ENCODE measurements at regions not wholly inside any gene's neighbourhood (a gene's known extent, or its start where the extent isn't known, plus 50 kb on each side); places are given as distances from the start of the nearest gene placed in this dataset.

DNA sequence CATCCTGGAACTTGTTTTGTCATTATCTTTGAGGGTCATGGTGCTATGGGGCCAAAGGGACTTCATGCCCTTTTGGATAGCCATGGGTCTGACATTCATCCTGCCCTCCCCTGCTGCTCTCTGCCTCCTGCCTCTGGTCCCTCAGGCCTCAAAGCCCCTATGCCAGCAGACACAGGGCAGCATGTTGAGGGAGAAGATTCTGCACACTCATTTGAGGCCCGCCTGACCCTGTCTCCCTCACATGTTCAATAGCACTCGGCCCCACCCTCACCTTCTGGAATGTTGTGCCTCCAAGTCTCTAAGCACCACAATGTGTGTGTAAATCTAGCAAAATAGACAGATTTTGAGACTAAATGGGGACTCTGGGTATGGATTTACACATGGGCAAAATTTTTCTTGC is 178.7 kb upstream of the ANKRD28 start:
- no peaks in the 10 kb centered on the region for H3K27me3 ChIP-seq
- no peak for DNase-seq
- no peak overlapping the region for H3K27ac ChIP-seq
- H3K36me3 ChIP-seq = no peaks in the 10 kb centered on the region
- no peaks in the 10 kb centered on the region for H3K9me3 ChIP-seq
- intact Hi-C loops (cut with DNase I; ENCODE audit: low total_unique reads) = no loop called here
- no peaks in the 10 kb centered on the region for H3K4me1 ChIP-seq
- no peak overlapping the region for H3K4me3 ChIP-seq
- no peak for TF ChIP-seq POLR2A (IDR thresholded peaks at IDR 0.05)
- TF ChIP-seq, protein P1, sequence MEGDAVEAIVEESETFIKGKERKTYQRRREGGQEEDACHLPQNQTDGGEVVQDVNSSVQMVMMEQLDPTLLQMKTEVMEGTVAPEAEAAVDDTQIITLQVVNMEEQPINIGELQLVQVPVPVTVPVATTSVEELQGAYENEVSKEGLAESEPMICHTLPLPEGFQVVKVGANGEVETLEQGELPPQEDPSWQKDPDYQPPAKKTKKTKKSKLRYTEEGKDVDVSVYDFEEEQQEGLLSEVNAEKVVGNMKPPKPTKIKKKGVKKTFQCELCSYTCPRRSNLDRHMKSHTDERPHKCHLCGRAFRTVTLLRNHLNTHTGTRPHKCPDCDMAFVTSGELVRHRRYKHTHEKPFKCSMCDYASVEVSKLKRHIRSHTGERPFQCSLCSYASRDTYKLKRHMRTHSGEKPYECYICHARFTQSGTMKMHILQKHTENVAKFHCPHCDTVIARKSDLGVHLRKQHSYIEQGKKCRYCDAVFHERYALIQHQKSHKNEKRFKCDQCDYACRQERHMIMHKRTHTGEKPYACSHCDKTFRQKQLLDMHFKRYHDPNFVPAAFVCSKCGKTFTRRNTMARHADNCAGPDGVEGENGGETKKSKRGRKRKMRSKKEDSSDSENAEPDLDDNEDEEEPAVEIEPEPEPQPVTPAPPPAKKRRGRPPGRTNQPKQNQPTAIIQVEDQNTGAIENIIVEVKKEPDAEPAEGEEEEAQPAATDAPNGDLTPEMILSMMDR (IDR thresholded peaks at IDR 0.05) = no peak

DNA sequence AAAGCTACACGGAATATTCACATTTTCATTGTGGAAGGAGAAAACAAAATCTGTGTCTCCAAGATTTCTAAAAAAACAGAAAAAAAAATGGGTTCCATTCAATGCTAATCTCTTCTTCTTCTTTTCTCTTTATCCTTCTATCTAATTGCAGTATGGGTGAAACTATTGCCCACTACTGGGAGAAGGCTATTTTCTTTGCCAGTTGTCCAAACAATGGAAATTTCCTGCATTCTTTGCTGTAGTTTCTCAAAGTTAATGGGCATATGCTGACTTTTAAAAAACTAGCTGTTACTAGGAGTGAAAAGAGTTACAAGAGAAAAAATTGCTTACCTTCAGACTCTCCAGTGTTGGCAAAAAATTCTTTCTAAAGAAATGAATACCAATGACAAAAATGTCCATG is 179.3 kb upstream of the ANKRD28 start:
- no peak for TF ChIP-seq POLR2A (IDR thresholded peaks at IDR 0.05)
- TF ChIP-seq, protein P1 (IDR thresholded peaks at IDR 0.05) = no peak
- intact Hi-C loops (cut with DNase I; ENCODE audit: low total_unique reads) = no loop called here

DNA sequence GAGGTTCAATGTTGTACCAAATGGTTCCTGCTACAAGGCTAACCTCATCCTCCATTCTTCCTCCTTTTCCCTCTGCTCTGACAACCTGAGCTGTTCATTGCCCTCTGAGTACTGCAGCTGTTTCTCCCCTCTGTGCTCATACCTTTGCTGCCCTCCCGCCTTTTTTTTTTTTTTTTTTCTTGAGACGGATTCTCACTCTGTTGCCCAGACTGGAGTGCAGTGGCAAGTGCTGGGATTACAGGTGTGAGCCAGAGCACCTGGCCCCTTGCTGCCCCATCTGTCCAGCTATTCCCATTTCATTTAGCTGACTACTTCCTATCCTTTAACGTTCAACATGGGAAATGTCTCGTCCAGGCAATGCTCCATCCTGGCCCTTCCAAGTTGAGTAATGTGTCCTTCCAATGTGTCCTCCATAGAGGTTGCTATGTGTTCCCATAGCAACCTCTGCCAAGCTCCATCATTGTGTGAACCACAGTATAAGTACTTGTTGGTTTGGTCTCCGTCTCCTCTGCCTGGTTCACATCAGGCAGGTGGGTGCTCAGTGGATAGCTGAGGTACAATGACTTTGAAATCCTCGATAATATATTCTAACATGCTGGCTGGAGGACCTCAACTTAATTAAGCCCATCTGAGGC is 179.9 kb upstream of the ANKRD28 start:
- no peak for TF ChIP-seq POLR2A (IDR thresholded peaks at IDR 0.05)
- TF ChIP-seq, protein P1 (IDR thresholded peaks at IDR 0.05) = no peak
- DNase-seq = no peak
- intact Hi-C loops (cut with DNase I; ENCODE audit: low total_unique reads) = no loop called here

More for the DNA sequence above, 179.3 kb upstream of the ANKRD28 start:
- no peak overlapping the region for H3K4me3 ChIP-seq
- H3K27me3 ChIP-seq = no peaks in the 10 kb centered on the region
- H3K4me1 ChIP-seq = no peaks in the 10 kb centered on the region
- no peak overlapping the region for H3K27ac ChIP-seq
- H3K9me3 ChIP-seq = no peaks in the 10 kb centered on the region
- H3K36me3 ChIP-seq = no peaks in the 10 kb centered on the region
- DNase-seq = no peak

DNA sequence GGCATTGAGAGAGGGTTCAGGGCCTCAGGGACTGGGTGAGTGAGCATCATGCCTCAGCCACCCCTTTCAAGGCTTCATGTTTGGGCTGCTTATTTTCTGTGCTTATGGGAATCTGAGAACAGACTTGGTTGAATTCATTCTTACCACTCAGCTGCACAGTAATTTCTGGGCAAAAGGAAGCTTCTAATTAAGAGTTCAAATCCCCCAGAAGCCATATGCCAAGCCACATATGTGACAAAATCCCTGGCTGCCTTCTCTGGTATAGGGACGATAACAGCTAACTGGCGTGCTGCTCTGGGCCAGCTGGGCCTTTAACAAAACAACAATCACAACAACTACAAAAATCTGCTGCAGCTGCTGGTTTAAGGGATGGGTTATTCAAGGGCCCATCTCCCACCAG is 181.0 kb upstream of the ANKRD28 start:
- H3K27ac ChIP-seq = no peak overlapping the region
- H3K27me3 ChIP-seq = no peaks in the 10 kb centered on the region
- H3K4me1 ChIP-seq = no peaks in the 10 kb centered on the region
- H3K9me3 ChIP-seq = no peaks in the 10 kb centered on the region
- H3K36me3 ChIP-seq = no peaks in the 10 kb centered on the region
- no peak for DNase-seq
- TF ChIP-seq POLR2A (IDR thresholded peaks at IDR 0.05) = no peak
- TF ChIP-seq, protein P1 (IDR thresholded peaks at IDR 0.05) = no peak
- intact Hi-C loops (cut with DNase I; ENCODE audit: low total_unique reads) = no loop called here
- H3K4me3 ChIP-seq = no peak overlapping the region

More for the DNA sequence above, 179.9 kb upstream of the ANKRD28 start:
- Histone ChIP-seq H3K27ac (no peak overlapping the region), H3K27me3 (no peaks in the 10 kb centered on the region), H3K9me3 (no peaks in the 10 kb centered on the region), H3K4me1 (no peaks in the 10 kb centered on the region), H3K4me3 (no peak overlapping the region), H3K36me3 (no peaks in the 10 kb centered on the region)

DNA sequence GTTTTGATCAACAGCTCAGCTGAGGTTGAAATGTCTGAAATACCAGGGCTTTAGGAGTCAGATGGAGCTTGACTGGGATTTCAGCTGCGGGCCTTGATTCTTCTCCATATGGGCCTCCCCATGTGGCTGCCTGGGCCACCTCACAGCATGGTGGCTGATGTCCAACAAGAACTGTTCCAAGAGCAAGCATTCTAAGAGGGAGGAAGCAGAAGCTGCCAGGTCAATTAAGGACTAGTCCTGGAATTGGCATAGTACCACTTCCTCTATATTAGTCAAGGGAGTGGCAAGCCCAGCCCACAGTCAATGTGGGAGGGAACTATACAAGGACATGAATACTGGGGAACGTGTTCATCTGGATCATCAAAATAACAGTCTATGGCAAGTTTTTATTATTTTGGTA is 181.7 kb upstream of the ANKRD28 start:
- no peaks in the 10 kb centered on the region for H3K36me3 ChIP-seq
- no peak overlapping the region for H3K27ac ChIP-seq
- no peaks in the 10 kb centered on the region for H3K27me3 ChIP-seq
- TF ChIP-seq POLR2A (IDR thresholded peaks at IDR 0.05) = no peak
- TF ChIP-seq, protein P1 (IDR thresholded peaks at IDR 0.05) = no peak
- no peak overlapping the region for H3K4me3 ChIP-seq
- no peaks in the 10 kb centered on the region for H3K4me1 ChIP-seq
- DNase-seq = no peak
- intact Hi-C loops (cut with DNase I; ENCODE audit: low total_unique reads) = no loop called here
- H3K9me3 ChIP-seq = no peaks in the 10 kb centered on the region

All from uterus (tissue), 3 donors.